Neural cell (in vitro differentiated cells): ENCODE measurements at regions not wholly inside any gene's neighbourhood (a gene's known extent, or its start where the extent isn't known, plus 50 kb on each side); places are given as distances from the start of the nearest gene placed in this dataset.

Experiments used
- CTCF ChIP-seq: fragments of 450-650 bp; IDR thresholded peaks from 2 replicates; pipeline ENCODE4 v1.5.1; 2014; ENCODE audit warnings: antibody characterized with exemption, mild to moderate bottlenecking, moderate library complexity; ENCODE audit not compliant: poor library complexity, severe bottlenecking
- EP300 ChIP-seq: fragments of 450-650 bp; conservative IDR thresholded peaks from 2 replicates; pipeline ENCODE4 v1.6.1; 2014; ENCODE audit warnings: antibody characterized with exemption, mild to moderate bottlenecking, moderate library complexity; ENCODE audit not compliant: poor library complexity, severe bottlenecking
- EZH2 ChIP-seq: fragments of 200-600, 300-800 bp; shearing (Covaris generic), sonication (generic); IDR thresholded peaks from 2 replicates; pipeline ENCODE4 v1.6.1; 2014; ENCODE audit warnings: antibody characterized with exemption, low read length, borderline replicate concordance, mild to moderate bottlenecking; ENCODE audit not compliant: insufficient read depth, poor library complexity, severe bottlenecking
- MXI1 ChIP-seq: fragments of 450-650 bp; conservative IDR thresholded peaks from 2 replicates; pipeline ENCODE4 v1.6.1; 2014; ENCODE audit warnings: antibody characterized with exemption, mild to moderate bottlenecking; ENCODE audit not compliant: poor library complexity, severe bottlenecking
- POLR2AphosphoS5 ChIP-seq: IDR thresholded peaks from 2 replicates; pipeline ENCODE4 v1.6.1; 2012
- RAD21 ChIP-seq: fragments of 450-650 bp; conservative IDR thresholded peaks from 2 replicates; pipeline ENCODE4 v1.6.1; 2014; ENCODE audit warnings: antibody characterized with exemption, mild to moderate bottlenecking, moderate library complexity
- REST ChIP-seq: IDR thresholded peaks from 2 replicates; pipeline ENCODE4 v1.6.1; 2012; ENCODE audit warnings: borderline replicate concordance

GRCh38 chr5:31049936-31050704 lies 143.4 kb upstream of the CDH6 start:
- TF ChIP-seq CTCF: no peak
- TF ChIP-seq EP300: no peak
- no peak for TF ChIP-seq RAD21
- no peak for TF ChIP-seq POLR2AphosphoS5
- no peak for TF ChIP-seq EZH2
- no peak for TF ChIP-seq MXI1
- no peak for TF ChIP-seq REST
